HG03565 (cell line): ENCODE measurements at regions not wholly inside any gene's neighbourhood (a gene's known extent, or its start where the extent isn't known, plus 50 kb on each side); places are given as distances from the start of the nearest gene placed in this dataset.

Source experiments
- ATAC-seq: cut with Tn5 transposase; IDR thresholded peaks from one replicate; pipeline ENCODE4 v1.9.1; 2021; ENCODE audit warnings: mild to moderate bottlenecking, moderate library complexity; ENCODE audit not compliant: unreplicated experiment

DNA sequence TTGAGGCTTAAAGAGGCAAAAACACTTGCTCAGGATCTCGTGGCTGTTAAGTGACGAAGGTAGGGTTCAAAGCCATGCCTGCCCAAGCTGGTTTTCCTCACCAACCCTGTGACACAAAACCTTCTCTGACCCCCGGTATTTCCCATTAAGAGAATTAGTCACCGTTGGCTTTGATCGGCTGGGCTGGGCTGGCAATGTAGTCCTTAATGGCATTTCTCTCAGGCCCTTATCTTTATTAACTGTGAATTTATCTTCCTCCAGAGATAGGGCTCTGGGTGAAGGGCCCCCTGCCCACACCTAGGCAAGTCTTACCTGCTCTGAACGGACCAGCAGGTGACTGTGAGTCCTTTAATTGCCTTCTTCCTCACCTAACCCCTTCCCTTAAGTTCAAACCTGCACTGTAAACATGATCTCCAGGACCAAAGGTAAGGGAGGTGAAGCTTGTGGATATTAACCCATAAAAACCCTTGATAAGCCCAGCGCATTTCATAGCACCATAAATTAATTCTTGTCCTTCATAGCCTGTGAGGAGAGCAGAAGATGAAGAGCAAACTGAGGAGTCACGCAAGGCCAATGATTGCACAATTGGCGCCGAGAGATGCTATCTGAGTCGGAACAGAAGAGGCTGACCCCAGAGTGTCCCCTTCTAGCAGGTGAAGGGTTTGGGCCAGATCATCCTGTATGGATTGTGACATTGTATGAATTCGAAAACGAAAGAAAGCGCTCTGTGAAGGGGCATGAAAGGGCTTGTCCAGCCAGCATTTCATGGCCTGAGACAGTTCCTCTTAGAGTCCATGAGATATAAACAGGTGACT is 790.8 kb upstream of the TBX3 start:
- no peak for ATAC-seq

DNA sequence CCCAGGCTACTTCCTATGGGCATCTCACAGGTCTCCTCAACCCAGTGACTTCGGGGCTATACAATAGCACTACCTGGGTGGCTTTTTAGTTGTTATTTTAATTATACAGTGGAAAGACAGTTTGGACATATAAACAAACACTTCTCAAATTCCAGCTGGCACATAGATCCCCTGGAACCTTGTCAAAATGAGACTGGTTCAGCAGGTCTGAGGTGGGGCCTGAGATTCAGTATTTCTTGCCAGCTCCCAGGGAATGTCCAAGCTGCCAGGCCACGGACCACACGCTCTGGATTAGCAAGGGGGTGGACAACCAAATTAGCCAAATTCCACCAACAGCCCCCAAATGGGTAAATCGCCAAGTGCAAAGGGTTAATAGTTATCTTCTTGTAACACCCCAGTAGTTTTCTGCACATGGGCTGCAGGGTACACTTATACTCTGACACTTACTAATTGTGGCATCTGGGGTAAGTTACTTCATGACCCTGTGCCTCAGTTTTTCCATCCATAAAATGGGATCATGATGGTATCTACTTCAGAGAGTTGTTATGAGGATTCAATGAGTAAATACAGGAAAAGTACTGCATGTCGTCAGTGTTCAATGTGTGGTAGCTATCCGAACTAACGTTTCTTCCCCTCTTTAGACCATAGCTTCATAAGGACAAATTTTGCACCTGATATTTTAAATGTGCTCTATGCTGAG is 789.4 kb upstream of the TBX3 start:
- ATAC-seq, result no peak

DNA sequence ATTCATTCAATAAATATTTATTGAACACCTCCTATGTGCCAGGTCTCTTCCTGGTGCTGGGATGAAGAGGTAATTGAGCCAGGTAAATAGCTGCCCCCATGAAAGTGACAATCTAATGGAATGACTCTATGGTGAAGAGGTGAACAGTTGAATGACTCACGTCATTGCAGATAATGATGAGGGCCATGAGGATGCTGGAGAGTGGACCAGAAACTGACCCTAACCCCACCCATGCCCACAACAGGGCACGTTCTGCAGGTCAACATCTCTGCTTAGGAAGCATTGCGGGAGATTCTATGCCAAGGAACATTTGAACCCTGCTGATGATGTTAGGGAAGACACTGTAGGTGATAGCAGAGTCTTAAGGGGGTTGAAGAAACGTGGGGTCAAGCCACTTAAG is 788.9 kb upstream of the TBX3 start:
- no peak for ATAC-seq

DNA sequence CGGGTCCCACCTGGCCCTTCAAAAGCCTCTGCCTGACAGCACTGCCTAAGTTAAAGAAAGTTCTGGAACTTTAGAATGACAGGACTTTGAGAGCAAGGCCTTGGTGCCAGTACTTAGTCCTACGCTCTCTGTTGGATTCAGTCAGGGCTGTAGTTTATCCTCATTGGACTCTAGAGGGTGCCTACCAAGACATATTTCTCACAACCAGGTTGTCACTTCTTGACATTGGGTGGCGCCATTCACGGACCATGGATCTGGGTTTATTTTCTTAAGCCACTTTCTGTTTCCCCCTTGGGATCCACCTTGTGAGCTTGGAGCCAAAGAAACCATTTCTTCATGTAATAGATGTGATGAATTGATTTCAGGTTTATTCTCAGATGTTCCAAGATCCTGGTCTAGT is 787.0 kb upstream of the TBX3 start:
- ATAC-seq, result no peak

DNA sequence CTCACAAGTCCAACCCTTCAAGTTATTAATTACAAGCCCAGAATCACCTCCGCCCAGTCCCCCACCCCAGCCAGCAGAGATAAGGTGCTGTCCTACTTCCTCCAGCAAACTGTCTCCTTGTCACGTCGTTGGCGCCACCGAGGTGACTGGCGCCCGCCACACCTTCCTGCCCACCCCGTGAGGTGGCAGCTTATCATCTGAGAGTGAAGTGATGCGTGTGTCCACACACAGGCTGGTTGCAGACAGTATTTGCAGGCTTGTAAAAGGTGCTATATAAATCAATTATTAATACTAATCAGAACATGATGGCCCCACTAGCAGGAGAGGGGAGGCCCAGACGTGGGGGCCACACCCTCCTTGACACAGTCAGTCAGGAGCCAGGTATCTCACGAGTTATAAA is 786.6 kb upstream of the TBX3 start:
- no peak for ATAC-seq

DNA sequence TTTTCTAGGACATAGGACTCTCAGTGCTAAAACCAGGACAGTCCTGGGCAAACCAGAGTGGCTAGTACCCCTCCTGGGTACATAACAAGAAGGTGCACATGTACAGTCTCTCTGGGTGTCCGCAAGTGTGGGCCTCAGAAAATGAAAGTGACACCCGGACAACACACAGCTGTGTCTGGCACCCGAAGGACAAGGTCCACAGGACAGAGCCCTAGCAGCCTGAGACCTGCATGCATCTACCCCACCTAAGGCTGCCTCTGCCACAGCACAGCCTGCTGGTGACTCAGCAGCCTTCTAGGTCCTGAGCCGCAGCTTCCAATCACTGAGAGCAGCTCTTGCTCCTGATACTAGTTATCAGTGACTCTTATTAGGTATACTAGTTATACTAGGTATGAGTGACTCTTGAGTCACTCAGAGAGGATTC is 784.1 kb upstream of the TBX3 start:
- no peak for ATAC-seq

DNA sequence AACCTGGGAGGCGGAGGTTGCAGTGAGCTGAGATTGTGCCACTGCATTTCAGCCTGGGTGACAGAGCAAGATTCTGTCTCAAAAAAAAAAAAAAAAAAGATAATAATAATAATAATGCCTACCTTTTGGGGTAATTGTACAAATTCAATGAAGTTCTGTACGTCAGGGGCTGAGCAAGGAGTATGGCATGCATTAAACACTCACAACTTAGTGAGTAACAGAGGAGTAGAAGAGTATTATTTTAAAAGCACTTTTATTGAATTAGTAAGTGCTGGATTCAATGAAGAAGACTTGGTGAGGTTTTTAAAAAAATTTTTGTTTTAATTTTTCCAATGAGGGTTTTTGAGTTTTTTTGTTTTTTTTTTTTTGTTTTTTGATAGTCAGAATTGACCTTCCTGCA is 783.6 kb upstream of the TBX3 start:
- no peak for ATAC-seq

DNA sequence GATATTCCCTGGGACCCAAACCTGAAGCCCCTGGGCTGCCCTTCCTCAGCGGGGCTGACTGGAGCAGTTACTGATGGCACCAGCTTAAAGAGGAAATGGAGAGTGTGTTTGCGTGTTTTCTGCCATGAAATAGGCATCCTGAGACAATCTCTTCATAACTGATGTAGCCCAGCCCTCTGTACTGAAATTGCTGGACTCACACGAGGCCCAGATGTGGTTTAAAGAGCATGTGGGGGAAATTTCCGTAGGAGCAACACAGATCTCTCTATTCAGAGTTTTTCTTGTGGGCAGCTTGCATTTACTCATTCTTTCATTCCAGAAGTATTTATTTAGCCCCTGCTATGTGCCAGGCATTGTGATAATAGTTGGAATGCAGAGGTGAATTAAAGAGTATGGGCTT is 782.1 kb upstream of the TBX3 start:
- ATAC-seq, result no peak

DNA sequence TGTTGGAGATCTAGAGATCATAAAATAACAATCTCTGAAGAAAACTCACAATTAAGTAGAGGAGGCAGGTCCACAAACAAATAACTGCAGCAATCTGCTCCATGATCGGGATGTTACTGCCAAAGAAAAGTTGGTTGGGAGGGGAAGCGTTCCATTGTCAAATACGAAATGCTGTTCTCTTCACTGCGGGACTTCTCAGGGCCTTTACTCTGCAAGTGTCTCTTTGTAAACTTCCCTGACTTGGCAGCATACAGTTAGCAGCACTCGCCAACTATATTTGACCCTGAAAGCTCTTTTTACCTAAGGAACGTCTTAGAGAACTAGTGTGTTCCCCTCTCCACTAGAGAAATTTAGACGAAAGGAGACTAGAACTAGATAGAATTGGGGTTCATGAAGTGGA is 780.7 kb upstream of the TBX3 start:
- ATAC-seq, result no peak

DNA sequence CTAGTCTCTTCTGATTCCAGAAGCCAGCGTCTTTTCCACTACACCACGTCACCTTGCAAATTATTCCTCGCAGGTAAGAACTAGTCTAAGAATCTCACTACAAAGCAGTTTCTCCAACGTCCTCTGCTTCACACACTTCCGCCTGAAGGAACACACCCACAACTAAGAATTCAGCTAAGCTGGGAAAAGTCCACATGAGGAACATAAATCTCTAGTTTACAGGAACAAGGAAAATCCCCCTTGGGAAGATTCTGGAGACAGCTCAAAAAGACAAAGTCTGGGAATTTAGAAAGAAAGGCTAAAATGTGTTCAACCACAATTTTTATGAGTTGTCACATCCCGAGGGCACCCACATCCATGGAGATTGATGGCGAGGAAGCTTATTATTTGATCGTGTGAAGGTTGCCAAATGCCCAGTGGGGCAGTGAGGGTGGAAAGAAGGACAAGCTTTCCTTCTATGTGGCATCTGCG is 780.2 kb upstream of the TBX3 start:
- no peak for ATAC-seq

DNA sequence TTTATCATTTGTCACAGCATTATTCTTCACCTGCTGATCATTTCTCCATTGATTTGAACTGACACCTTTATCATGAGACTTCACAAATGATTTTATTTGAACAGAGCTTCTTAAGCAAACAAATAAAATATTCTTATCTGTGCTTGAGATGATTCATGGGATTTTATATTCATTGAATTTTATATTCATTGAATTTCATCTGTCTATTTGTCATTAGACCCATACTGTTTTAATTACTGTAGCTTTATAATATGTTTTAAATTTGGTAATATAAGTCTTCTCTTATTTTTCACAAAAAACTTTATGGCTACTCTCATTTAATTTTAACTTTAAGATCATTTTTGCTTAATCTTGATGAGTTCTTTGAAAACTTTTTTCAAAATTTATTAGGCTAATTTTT is 777.4 kb upstream of the TBX3 start:
- ATAC-seq, result no peak

DNA sequence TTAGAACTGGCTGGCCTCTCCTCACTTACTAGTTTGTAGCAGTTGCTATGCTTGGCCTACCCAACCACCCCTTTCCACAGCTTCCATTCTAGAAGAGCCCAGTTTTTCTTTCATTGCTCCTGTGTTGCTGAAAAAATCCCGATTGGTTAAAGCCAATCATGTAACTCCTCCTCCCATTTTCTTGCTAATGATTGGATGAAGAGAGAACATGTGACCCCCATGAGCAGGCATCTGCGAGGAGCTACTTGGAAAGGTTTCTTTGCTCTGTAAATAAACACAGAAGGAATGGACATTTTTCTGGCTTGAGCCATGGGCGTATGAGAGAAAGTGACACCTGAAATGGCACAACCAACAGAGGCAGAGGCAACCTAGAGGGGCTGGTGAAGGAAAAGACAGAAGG is 773.8 kb upstream of the TBX3 start:
- no peak for ATAC-seq

DNA sequence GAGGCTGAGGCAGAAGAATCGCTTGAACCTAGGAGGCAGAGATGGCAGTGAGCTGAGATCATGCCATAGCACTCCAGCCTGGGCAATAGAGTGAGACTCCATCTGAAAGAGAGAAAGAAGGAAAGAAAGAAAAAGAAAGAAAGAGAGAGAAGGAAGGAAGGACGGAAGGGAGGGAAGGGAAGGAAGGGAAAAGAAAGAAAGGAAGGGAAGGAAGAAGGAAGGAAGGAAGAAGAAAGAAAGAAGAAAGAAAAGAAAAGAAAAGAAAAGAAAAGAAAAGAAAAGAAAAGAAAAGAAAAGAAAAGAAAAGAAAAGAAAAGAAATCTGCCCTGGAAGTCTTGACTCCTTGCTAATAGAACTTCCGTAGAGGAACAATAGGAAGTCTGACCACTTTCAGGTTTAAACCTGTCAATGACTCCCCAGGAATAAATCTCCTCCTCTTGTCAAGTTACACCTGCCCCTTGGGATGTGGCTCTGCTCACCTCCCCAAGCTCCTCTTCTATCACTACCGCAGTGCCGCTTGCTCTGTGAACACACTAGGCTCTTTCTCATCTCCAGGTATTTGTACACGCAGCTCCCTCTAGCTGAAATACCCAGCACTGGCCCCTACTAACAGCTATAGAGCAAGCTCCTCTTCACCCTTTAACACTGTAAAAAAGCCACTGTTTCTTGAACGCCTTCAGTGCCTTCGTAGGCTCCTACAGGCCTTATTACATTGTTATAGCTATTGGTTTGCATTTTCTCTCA is 773.1 kb upstream of the TBX3 start:
- ATAC-seq, result no peak

DNA sequence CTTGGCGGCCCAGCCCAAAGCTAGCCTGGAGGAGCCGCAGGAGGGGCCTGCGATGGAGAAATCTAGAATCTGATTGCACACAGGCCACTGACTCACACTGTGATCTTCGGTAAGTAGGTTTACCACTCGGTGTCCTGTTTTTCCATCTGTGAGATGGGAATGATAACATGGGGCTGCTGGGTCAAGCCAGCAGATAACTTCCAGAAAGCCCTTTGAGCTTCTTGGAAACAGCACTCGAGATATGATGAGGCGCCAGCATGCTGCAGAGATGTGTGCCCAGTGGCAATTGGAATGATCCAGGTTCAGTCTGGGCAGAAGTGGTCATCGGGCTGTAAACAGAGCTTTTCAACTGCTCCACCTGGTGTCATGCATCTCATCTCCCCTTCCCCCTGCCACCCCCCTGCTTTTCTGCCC is 771.3 kb upstream of the TBX3 start:
- no peak for ATAC-seq

DNA sequence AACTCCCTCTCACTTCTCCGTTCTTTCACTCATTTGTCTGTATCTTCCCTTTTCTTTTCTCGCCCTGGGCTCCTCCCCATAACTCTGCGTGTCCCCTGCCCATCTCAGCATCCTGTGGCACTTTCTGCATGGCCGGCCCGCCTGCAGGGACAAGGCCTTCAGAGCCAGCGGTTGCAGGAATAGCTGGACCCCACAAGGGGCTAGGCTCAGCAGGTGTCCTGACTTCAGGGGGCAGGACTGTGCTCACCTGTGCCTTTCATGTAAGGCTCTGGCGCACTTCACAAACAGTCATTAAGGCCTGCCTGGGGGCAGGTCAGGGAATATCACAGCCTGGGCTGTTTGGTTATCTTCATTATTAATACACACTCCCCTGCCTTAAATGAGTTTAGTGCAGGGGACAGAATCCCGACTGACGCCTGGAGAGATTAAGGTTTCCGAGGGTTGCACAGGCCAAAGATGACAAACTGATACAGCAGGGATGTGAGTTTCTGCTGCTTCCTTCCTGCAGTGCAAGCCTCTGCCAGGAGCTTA is 768.8 kb upstream of the TBX3 start:
- ATAC-seq, result no peak

DNA sequence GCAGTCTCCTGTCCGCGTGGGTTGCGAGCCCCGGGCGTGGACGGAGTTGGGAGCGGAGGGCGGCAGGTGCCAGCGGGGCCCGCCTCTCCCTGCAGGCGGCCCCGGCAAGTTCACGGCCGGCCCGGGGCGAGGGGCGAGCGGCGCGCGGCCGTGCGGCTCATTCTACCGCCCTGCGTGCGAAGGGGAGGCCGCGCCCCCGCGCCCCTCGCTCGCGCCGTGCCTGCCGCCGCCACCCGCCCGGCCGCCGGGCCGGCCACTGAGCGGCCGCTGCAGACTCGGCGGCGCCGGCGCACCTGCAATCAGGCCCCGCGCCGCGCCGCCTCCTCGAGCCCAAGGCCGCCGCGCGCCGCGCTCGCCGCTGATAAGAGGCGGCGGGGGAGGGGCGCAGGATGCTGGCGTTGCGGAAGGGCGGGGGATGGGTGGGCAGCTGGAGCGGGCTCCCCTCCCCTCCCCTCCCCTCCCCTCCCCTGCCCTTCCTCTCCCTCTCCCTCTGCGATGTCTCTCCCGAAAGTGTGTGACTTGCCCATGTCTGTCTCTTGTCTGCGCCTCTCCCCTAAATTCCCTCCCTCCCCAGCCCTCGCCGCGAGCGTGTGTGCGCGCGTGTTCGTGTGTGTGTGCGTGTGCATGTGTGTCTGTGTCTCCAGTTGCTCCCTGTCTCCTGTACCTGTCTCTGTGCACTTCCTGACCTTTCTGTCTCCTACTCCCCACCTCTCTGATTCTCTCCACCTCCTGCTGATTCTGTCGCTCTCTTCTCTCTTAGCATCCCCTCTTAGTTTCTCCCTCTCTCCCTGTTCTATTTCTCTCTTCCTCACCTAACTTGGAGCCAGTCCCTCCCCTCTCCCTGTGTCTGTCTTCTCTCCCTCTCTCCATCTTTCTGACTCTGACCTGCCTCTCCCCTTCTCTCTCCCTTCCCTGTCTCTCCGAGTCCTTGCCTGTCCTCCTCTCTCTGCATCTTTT is 768.1 kb upstream of the TBX3 start:
- no peak for ATAC-seq

DNA sequence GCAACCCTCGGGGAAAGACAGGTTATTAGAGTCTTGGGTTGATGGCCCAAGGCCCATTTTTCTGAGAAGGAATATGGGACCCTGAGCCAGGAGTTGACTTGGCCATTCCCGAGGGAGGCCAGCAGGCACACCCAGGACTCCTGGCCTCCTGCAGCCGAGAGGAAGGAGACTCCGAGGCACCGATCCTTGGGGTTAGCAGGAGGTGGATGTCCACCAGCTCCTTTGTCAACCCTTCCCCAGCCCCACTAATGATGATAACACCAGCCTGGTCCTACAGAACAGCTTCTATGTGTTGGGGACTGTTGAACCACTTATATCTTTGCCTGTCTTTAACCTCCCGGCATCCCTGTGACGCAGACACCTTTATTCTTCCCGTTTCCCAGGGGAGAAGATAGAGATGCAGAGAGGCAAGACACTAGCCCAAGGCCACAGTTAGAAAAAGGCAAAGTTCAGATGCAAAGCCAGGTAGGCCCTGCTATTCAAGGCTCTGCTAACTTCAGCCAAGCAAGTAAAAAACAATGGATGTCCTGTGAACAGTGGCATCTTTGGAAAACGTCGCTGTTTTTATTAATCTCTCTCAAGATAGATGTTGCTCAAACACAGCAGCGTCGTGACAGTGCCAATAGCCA is 767.3 kb upstream of the TBX3 start:
- ATAC-seq, result no peak

DNA sequence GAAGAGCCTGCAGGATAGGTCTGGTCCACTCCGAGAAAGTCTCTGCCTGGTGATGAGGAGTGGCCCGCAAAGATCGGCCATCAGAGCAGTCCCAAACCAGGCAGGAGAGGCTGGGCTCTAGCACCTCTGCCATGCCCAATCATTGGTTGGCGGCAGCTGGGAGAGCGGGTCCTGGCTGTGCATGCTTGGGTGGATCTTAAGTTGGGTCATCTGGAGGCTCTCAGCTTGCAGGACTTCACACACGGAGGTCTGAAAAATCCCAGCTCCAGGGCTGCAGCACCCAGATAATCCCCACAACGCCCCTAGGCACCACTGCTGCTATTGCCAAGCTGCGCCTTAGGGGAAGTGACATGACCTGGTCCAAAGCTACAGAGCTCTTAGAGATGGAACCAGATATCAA is 766.7 kb upstream of the TBX3 start:
- no peak for ATAC-seq

DNA sequence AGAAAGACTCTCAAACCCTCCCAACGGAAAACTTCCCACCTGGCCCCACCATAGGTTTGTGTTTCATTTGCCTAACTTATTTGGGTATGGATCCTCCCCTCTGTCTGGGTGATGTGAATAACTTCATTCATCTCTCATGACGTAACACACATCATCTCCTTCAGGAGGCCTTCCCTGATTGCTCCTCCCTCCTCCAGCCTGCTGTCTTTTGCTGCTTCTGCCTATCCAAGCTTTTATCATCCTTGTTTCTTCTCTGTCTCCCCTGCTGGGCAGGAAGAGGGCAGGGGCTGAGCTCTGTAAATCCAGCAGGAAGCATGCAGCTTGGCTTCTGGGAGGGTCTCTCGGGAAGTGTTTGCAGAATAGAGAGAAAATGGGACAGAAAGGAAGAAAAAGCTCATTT is 766.0 kb upstream of the TBX3 start:
- ATAC-seq, result no peak

DNA sequence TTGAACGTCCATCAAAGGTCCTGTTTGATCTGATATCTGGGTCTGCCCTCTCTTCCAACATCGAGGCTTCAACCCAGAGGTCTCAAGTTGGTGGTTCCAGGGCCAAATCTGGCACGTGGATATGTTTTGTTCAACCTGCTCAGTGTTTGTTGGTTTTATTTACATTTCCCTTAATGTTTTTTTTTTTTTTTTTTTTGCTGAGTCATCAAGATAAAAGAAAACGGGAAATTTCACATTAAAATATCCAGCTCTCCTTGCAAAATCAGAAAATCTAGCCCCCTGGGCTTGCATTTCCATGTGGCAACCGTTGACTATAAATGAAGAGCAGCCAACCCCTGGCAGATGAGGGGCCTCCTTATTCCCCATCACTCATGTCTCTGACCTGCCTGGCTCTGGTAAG is 765.6 kb upstream of the TBX3 start:
- no peak for ATAC-seq
